ENCODE measurements at regions not wholly inside any gene's neighbourhood (a gene's known extent, or its start where the extent isn't known, plus 50 kb on each side); places are given as distances from the start of the nearest gene placed in this dataset.
A peak's percentile ranks its signal among the peaks of the same experiment; 100 is the strongest.

DNA sequence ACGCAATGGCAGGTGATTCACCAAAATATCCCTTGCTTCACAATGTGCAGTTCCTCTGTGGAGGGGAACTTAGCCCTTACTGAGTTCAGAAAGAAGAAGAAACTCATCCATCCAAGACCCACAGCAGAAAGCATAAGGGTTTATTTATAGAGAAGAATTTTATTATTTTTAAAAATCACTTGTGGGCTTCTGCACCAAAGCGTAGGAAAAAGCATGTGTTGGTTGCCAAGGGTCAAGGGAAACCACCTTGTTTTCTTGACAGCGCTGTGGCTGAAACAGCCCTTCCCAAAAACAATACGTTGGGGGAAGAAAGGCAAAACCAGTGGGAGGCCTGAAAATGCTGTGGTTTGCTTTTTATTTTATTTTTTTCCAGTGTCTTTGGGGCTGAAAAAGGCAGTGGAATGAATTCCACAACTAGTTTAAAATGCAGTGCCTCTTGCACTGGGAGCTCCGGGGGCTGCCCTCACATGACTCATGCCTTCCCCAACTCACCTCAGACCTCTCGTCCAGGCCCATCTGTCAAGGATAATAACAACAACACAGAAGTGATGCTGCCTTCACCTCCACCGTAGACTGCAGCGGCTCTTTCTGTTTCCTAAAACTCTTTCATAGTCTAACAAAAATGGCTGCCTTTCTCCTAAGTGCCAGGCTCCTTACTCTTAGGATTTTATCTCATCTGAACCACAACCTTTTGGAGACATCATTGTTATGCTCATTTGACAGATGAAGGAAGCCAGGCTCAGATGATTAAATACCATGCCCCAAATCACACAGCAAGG is 224.2 kb upstream of the JUN start:
- H3K27me3 ChIP-seq, result no peaks in the 10 kb centered on the region
- no peaks in the 10 kb centered on the region for H3K36me3 ChIP-seq
- TF ChIP-seq CTCF (IDR thresholded peaks at IDR 0.05), result no peak
- no peak for TF ChIP-seq POLR2A (IDR thresholded peaks at IDR 0.05)
- no peak for TF ChIP-seq EP300 (IDR thresholded peaks at IDR 0.05)
- TF ChIP-seq POLR2AphosphoS5 (IDR thresholded peaks at IDR 0.05), result no peak
- WGBS, 2 donors (ENCODE audit: low coverage in 1 of 2), result 41 to 50% methylated on average over 7 to 8 of the region's 8 CpGs
- ATAC-seq, result no peak
- H3K9me3 ChIP-seq, result no peaks in the 10 kb centered on the region
- H3K27ac ChIP-seq, result no peak overlapping the region
- peaks cover 0 to 15% (median 2%) of the 10 kb centered on the region in 3 donors for H3K4me1 ChIP-seq
- no peak overlapping the region for H3K4me3 ChIP-seq

DNA sequence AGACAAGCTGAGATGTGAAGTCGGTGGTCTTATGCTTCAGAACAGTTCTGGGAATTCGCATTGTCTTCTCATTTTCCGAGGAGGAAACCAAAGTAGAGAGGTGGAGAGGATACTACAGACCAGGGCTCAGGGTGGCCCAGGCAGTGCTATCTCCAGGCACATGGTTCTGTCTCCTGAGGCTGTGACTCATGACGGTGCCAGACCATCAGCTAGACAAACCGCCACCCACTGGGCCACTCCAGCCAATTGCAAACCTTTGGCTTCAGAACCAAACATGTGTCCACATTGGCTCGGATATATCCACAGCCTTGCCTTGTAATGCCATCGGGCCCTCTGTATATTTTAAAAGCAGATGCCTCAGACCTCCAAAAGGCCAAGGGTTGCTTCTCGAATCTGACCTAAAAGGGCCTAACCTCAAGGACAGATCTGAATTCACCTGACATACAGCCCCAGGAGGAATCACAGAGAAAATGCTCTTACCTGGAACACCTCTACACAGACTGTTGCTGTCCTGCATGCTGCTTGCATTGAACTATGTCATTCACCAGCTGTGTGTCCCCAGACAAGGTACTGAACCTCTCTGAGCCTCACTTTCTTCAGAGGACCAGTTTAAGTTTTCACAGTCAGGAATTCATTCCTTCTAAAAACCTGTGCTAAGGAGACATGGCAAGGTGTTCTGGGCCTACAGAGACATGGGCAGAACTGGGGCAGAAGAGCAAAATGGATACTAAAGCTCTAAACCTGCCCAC is 224.9 kb upstream of the JUN start:
- no peaks in the 10 kb centered on the region for H3K27me3 ChIP-seq
- H3K4me3 ChIP-seq, result no peak overlapping the region
- no peaks in the 10 kb centered on the region for H3K36me3 ChIP-seq
- no peaks in the 10 kb centered on the region for H3K9me3 ChIP-seq
- H3K4me1 ChIP-seq, result peaks cover 0 to 22% (median 8%) of the 10 kb centered on the region in 3 donors
- no peak for ATAC-seq
- H3K27ac ChIP-seq, result no peak overlapping the region
- 80 to 85% methylated on average over 1 to 7 of the region's 8 CpGs for WGBS, 2 donors (ENCODE audit: low coverage in 1 of 2)
- TF ChIP-seq CTCF (IDR thresholded peaks at IDR 0.05) (no peak), EP300 (IDR thresholded peaks at IDR 0.05) (no peak), POLR2A (IDR thresholded peaks at IDR 0.05) (no peak), POLR2AphosphoS5 (IDR thresholded peaks at IDR 0.05) (no peak)

DNA sequence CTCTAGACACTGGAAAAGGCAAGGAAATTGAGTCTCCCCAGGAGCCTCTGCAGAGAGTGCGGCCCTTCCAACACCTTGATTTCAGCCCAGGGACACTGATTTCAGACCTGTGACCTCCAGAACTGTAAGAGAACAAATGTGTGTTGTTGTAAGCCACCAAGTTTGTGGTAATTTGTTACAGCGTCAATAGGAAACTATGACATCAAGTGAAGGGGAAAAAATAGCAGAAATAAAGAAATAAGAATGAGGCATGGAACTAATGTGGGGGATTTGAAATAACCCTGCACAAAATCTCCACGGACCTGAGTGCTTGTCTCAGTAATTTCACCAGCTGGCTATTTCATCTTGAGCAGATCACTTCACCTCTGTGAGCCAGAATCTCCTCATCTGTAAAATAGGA is 227.8 kb upstream of the JUN start:
- no peak overlapping the region for H3K4me3 ChIP-seq
- no peaks in the 10 kb centered on the region for H3K36me3 ChIP-seq
- H3K4me1 ChIP-seq, result peaks cover 0 to 30% (median 10%) of the 10 kb centered on the region in 3 donors
- no peaks in the 10 kb centered on the region for H3K27me3 ChIP-seq
- no peak for ATAC-seq
- WGBS, 2 donors (ENCODE audit: low coverage in 1 of 2), result 67 to 92% methylated on average over 1 to 3 of the region's 3 CpGs
- H3K27ac ChIP-seq, result no peak overlapping the region
- TF ChIP-seq EP300 (IDR thresholded peaks at IDR 0.05) (no peak), POLR2AphosphoS5 (IDR thresholded peaks at IDR 0.05) (no peak)
- H3K9me3 ChIP-seq, result no peaks in the 10 kb centered on the region

DNA sequence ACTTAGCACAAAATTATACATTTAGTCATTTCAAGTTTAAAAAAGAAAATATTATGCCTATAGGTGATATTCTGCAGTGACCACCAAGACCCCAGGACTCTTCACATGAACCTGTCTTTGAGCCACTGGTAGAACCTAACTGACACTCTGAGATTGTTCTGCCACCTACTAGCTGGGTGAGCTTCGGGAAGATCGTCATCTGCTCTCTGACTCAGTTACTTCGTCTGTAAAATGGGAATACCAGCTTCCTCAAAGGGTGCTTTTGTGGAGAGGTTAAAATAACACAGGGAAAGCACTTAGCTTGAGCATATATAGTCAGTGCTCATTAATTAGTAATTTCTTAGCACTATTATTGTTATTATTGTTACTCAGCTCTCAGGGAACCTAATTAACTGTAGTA is 228.5 kb upstream of the JUN start:
- H3K9me3 ChIP-seq, result no peaks in the 10 kb centered on the region
- no peaks in the 10 kb centered on the region for H3K27me3 ChIP-seq
- TF ChIP-seq POLR2A (IDR thresholded peaks at IDR 0.05) (no peak), POLR2AphosphoS5 (IDR thresholded peaks at IDR 0.05) (no peak), CTCF (IDR thresholded peaks at IDR 0.05) (no peak), EP300 (IDR thresholded peaks at IDR 0.05) (no peak)
- H3K27ac ChIP-seq, result peak overlapping the region in 3 of 4 donors; percentile 80 to 85 (median 83)
- H3K36me3 ChIP-seq, result no peaks in the 10 kb centered on the region
- 85 to 98% methylated on average over 3 of the region's 3 CpGs for WGBS, 2 donors (ENCODE audit: low coverage in 1 of 2)
- no peak for ATAC-seq
- no peak overlapping the region for H3K4me3 ChIP-seq
- H3K4me1 ChIP-seq, result peaks cover 0 to 30% (median 10%) of the 10 kb centered on the region in 3 donors

GRCh38 chr1:59013276-59013927 is 229.6 kb upstream of the JUN start:
- TF ChIP-seq POLR2AphosphoS5 (IDR thresholded peaks at IDR 0.05) (no peak), POLR2A (IDR thresholded peaks at IDR 0.05) (no peak), EP300 (IDR thresholded peaks at IDR 0.05) (no peak), CTCF (IDR thresholded peaks at IDR 0.05) (no peak)
- 10 to 16% methylated on average over 13 to 14 of the region's 16 CpGs for WGBS, 2 donors (ENCODE audit: low coverage in 1 of 2)
- H3K27ac ChIP-seq, result peak overlapping the region; percentile 62 to 85 (median 82)

More at GRCh38 chr1:59013276-59013927, 229.6 kb upstream of the JUN start:
- H3K9me3 ChIP-seq, result no peaks in the 10 kb centered on the region
- H3K27me3 ChIP-seq, result no peaks in the 10 kb centered on the region
- ATAC-seq, result peak; percentile 72
- peaks cover 0 to 23% (median 10%) of the 10 kb centered on the region in 3 donors for H3K4me1 ChIP-seq
- H3K4me3 ChIP-seq, result peak overlapping the region; percentile 2 to 19
- H3K36me3 ChIP-seq, result no peaks in the 10 kb centered on the region
